ENCODE measurements at regions not wholly inside any gene's neighbourhood (a gene's known extent, or its start where the extent isn't known, plus 50 kb on each side); places are given as distances from the start of the nearest gene placed in this dataset.
"Not testable (repeated sequence)": the region's sequence is repeated elsewhere in the genome, so short reads cannot be mapped to it uniquely, and the experiment has no call there.

DNA sequence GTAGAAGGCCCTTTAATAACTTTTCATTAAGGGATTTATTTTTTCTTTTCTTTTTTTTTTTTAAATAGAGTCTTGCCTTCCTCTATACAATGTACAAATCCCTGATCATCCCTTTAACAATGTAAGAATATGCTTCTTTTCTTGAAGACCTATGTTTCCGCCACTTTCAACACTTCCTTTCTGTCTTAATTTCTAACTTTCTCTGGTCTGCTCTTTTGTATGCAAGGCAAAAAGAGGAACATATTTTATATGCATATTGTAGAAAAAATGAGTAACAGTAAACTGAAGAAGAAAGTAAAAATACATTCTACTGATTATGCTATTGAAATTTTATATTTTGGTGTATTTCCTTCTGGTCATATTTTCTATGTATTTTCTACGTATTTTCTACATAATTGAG lies 484.7 kb downstream of the TFAP2B start:
- no peak for DNase-seq (ENCODE audit: low spot score)
- Mint-ChIP-seq H3K4me1 (ENCODE audit: low read depth) (no peaks in the 10 kb centered on the region), H3K36me3 (ENCODE audit: low read depth) (no peaks in the 10 kb centered on the region), H3K27ac (no peak overlapping the region), H3K27me3 (ENCODE audit: insufficient read depth) (no peaks in the 10 kb centered on the region), H3K4me3 (no peak overlapping the region), H3K9me3 (no peaks in the 10 kb centered on the region)
- intact Hi-C loops (cut with micrococcal nuclease), result no loop called here

- intact Hi-C loops (cut with micrococcal nuclease), result no loop called here
- no peaks in the 10 kb centered on the region for H3K27me3 Mint-ChIP-seq (ENCODE audit: insufficient read depth)
- no peak overlapping the region for H3K4me3 Mint-ChIP-seq
Observed at GRCh38 chr6:51314965-51315364, 496.3 kb downstream of the TFAP2B start.

GRCh38 chr6:51318674-51319073 lies 500.0 kb downstream of the TFAP2B start:
- intact Hi-C loops (cut with micrococcal nuclease), result no loop called here
- no peaks in the 10 kb centered on the region for H3K27me3 Mint-ChIP-seq (ENCODE audit: insufficient read depth)
- H3K4me1 Mint-ChIP-seq (ENCODE audit: low read depth), result no peaks in the 10 kb centered on the region
- no peak for DNase-seq (ENCODE audit: low spot score)
- H3K9me3 Mint-ChIP-seq, result no peaks in the 10 kb centered on the region
- H3K4me3 Mint-ChIP-seq, result no peak overlapping the region
- no peak overlapping the region for H3K27ac Mint-ChIP-seq
- no peaks in the 10 kb centered on the region for H3K36me3 Mint-ChIP-seq (ENCODE audit: low read depth)

More at GRCh38 chr6:51314965-51315364, 496.3 kb downstream of the TFAP2B start:
- no peaks in the 10 kb centered on the region for H3K4me1 Mint-ChIP-seq (ENCODE audit: low read depth)
- no peak overlapping the region for H3K27ac Mint-ChIP-seq
- no peaks in the 10 kb centered on the region for H3K36me3 Mint-ChIP-seq (ENCODE audit: low read depth)
- DNase-seq (ENCODE audit: low spot score), result no peak
- no peaks in the 10 kb centered on the region for H3K9me3 Mint-ChIP-seq

DNA sequence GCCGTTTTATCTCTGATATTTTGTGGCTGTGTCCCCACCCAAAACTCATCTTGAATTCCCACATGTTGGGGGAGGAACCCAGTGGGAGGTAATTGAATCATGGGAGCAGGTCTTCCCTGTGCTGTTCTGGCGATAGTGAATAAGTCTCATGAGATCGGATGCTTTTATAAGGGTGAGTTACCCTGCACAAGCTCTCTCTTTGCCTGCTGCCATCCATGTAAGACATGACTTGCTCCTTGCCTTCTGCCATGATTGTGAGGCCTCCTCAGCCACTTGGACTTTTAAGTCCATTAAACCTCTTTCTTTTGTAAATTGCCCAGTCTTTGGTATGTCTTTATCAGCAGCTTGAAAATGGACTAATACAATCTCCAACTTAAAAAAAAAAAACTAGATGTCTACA lies 502.8 kb downstream of the TFAP2B start:
- DNase-seq (ENCODE audit: low spot score); H3K4me3 Mint-ChIP-seq; H3K27ac Mint-ChIP-seq; intact Hi-C loops (cut with micrococcal nuclease); H3K4me1 Mint-ChIP-seq (ENCODE audit: low read depth); H3K27me3 Mint-ChIP-seq (ENCODE audit: insufficient read depth); H3K36me3 Mint-ChIP-seq (ENCODE audit: low read depth); H3K9me3 Mint-ChIP-seq: not testable (repeated sequence)

DNA sequence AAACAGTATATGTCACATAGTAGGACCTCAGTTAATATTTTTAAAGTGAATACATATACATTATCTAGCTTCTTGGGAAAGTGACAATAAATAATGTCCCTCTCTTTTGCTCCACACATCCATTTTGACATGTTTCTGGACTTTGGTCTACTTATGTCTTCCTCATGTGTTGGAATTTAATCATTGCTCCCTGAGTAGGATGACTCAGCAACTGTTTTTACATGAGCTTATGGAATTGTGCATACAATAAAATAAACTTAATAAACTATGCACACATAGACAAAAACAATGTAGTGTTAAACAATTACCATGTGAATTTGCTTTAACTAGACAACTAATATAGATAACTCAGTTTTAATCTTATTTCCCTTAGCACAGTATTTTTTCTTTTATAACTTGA lies 503.8 kb downstream of the TFAP2B start:
- no peak for DNase-seq (ENCODE audit: low spot score)
- Mint-ChIP-seq H3K36me3 (ENCODE audit: low read depth) (no peaks in the 10 kb centered on the region), H3K4me3 (no peak overlapping the region), H3K27me3 (ENCODE audit: insufficient read depth) (no peaks in the 10 kb centered on the region), H3K9me3 (no peaks in the 10 kb centered on the region), H3K27ac (no peak overlapping the region), H3K4me1 (ENCODE audit: low read depth) (no peaks in the 10 kb centered on the region)
- intact Hi-C loops (cut with micrococcal nuclease), result no loop called here

GRCh38 chr6:51323056-51323455 lies 504.4 kb downstream of the TFAP2B start:
- Mint-ChIP-seq H3K27ac (no peak overlapping the region), H3K36me3 (ENCODE audit: low read depth) (no peaks in the 10 kb centered on the region), H3K4me3 (no peak overlapping the region), H3K27me3 (ENCODE audit: insufficient read depth) (no peaks in the 10 kb centered on the region), H3K4me1 (ENCODE audit: low read depth) (no peaks in the 10 kb centered on the region), H3K9me3 (no peaks in the 10 kb centered on the region)
- no peak for DNase-seq (ENCODE audit: low spot score)
- intact Hi-C loops (cut with micrococcal nuclease), result no loop called here

GRCh38 chr6:51330971-51331370 lies 512.3 kb downstream of the TFAP2B start:
- H3K36me3 Mint-ChIP-seq (ENCODE audit: low read depth), result no peaks in the 10 kb centered on the region
- no peak for DNase-seq (ENCODE audit: low spot score)
- intact Hi-C loops (cut with micrococcal nuclease), result no loop called here
- H3K27me3 Mint-ChIP-seq (ENCODE audit: insufficient read depth), result no peaks in the 10 kb centered on the region
- H3K9me3 Mint-ChIP-seq, result no peaks in the 10 kb centered on the region
- H3K4me3 Mint-ChIP-seq, result no peak overlapping the region
- no peak overlapping the region for H3K27ac Mint-ChIP-seq
- no peaks in the 10 kb centered on the region for H3K4me1 Mint-ChIP-seq (ENCODE audit: low read depth)

- no peaks in the 10 kb centered on the region for H3K27me3 Mint-ChIP-seq (ENCODE audit: insufficient read depth)
- H3K4me1 Mint-ChIP-seq (ENCODE audit: low read depth), result no peaks in the 10 kb centered on the region
- no peaks in the 10 kb centered on the region for H3K36me3 Mint-ChIP-seq (ENCODE audit: low read depth)
- DNase-seq (ENCODE audit: low spot score), result no peak
- H3K9me3 Mint-ChIP-seq, result no peaks in the 10 kb centered on the region
- H3K27ac Mint-ChIP-seq, result no peak overlapping the region
- intact Hi-C loops (cut with micrococcal nuclease), result no loop called here
- no peak overlapping the region for H3K4me3 Mint-ChIP-seq
Observed at GRCh38 chr6:51335543-51335942, 516.9 kb downstream of the TFAP2B start.

DNA sequence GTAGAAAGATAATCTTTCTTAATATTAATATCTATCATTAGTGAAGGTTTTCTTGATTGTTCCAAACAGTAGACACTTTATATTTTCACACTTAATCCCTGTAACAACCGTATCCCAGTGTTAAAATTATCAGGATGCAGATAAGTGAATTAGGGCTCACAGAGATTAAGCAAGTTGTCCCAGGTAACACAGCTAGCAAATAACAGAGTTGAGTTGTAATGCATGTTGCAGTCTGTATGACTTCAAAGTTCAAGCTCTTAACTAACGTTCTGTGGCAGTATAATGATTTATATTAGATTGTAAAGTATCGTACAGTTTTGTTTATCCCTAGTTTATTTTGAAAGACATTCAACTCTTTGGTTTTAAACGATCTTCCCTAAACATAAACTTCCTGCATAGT lies 517.5 kb downstream of the TFAP2B start:
- DNase-seq (ENCODE audit: low spot score), result no peak
- Mint-ChIP-seq H3K36me3 (ENCODE audit: low read depth) (no peaks in the 10 kb centered on the region), H3K27ac (no peak overlapping the region), H3K9me3 (no peaks in the 10 kb centered on the region), H3K4me1 (ENCODE audit: low read depth) (no peaks in the 10 kb centered on the region), H3K27me3 (ENCODE audit: insufficient read depth) (no peaks in the 10 kb centered on the region), H3K4me3 (no peak overlapping the region)
- intact Hi-C loops (cut with micrococcal nuclease), result no loop called here

DNA sequence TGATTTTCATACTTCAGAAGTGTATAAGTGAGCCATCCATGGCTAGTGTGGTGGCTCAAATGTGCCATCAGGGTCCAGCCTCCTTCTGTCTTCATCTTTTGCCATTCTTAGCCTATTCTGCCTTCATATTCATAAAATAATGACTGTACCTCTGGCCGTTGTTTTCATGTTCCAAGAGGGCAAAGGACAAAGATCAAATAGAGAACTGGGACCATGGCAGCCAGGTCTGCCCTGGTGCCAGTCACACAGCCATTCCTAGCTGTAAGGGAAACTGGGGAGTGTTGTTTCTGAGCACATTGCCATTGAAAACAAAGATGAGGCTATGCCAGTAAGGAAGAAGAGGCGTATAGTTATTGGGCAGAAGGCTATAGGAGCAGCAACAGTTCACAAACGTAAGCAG lies 518.6 kb downstream of the TFAP2B start:
- DNase-seq (ENCODE audit: low spot score), result no peak
- intact Hi-C loops (cut with micrococcal nuclease), result no loop called here
- no peaks in the 10 kb centered on the region for H3K9me3 Mint-ChIP-seq
- H3K4me3 Mint-ChIP-seq, result no peak overlapping the region
- no peaks in the 10 kb centered on the region for H3K4me1 Mint-ChIP-seq (ENCODE audit: low read depth)
- H3K36me3 Mint-ChIP-seq (ENCODE audit: low read depth), result no peaks in the 10 kb centered on the region
- H3K27ac Mint-ChIP-seq, result no peak overlapping the region
- no peaks in the 10 kb centered on the region for H3K27me3 Mint-ChIP-seq (ENCODE audit: insufficient read depth)

GRCh38 chr6:51339108-51339507 lies 520.4 kb downstream of the TFAP2B start:
- Mint-ChIP-seq H3K9me3 (no peaks in the 10 kb centered on the region), H3K4me1 (ENCODE audit: low read depth) (no peaks in the 10 kb centered on the region), H3K36me3 (ENCODE audit: low read depth) (no peaks in the 10 kb centered on the region), H3K27ac (no peak overlapping the region), H3K4me3 (no peak overlapping the region), H3K27me3 (ENCODE audit: insufficient read depth) (no peaks in the 10 kb centered on the region)
- DNase-seq (ENCODE audit: low spot score), result no peak
- intact Hi-C loops (cut with micrococcal nuclease), result no loop called here

DNA sequence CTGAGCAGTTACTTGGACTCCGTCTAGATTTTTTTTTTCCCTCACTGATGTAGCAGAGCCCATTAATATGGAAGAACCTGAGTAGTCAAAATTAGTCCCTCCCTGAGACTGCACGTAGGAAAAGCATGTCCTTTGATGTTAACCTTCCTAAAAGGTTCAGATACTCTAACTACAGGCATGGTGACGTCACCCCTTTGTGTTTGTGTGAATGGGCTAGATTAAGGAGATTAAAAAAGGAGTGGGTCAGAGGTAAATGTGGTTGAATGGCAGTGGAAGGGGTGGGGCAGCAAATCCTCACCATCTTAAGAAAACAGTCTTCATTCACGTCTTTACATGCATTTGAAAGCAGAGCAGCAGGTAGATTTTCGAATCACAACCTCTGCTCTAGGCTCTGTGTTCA lies 521.1 kb downstream of the TFAP2B start:
- Mint-ChIP-seq H3K27me3 (ENCODE audit: insufficient read depth) (no peaks in the 10 kb centered on the region), H3K4me3 (no peak overlapping the region), H3K4me1 (ENCODE audit: low read depth) (no peaks in the 10 kb centered on the region), H3K9me3 (no peaks in the 10 kb centered on the region), H3K27ac (no peak overlapping the region), H3K36me3 (ENCODE audit: low read depth) (no peaks in the 10 kb centered on the region)
- DNase-seq (ENCODE audit: low spot score), result no peak
- intact Hi-C loops (cut with micrococcal nuclease), result no loop called here

- no peak for DNase-seq (ENCODE audit: low spot score)
- intact Hi-C loops (cut with micrococcal nuclease), result no loop called here
- Mint-ChIP-seq H3K4me1 (ENCODE audit: low read depth) (no peaks in the 10 kb centered on the region), H3K4me3 (no peak overlapping the region), H3K27me3 (ENCODE audit: insufficient read depth) (no peaks in the 10 kb centered on the region), H3K36me3 (ENCODE audit: low read depth) (no peaks in the 10 kb centered on the region), H3K27ac (no peak overlapping the region), H3K9me3 (no peaks in the 10 kb centered on the region)
Observed at GRCh38 chr6:51342393-51342792, 523.7 kb downstream of the TFAP2B start.

DNA sequence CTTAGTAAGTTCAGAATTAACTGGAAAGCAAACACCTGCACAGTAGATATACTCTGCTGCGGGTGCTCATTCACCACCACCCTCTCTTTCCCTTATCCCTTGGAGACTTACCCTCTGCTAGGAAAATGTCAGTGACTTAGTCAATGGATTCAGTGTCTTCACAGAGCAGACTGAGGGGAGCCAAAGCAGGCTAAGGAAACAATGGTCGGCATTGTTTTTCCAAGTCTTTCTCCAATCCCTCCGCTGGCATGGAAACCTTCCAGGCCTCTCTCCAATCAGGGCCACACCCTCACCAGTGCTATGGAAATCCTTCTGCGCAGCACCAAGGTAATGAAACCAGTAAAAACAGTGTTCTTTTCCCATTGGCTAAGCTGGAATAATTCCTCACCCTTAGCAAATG lies 531.2 kb downstream of the TFAP2B start:
- intact Hi-C loops (cut with micrococcal nuclease), result no loop called here
- no peaks in the 10 kb centered on the region for H3K4me1 Mint-ChIP-seq (ENCODE audit: low read depth)
- H3K36me3 Mint-ChIP-seq (ENCODE audit: low read depth), result no peaks in the 10 kb centered on the region

More for the DNA sequence above, 531.2 kb downstream of the TFAP2B start:
- no peak for DNase-seq (ENCODE audit: low spot score)
- H3K4me3 Mint-ChIP-seq, result no peak overlapping the region
- H3K9me3 Mint-ChIP-seq, result no peaks in the 10 kb centered on the region
- no peaks in the 10 kb centered on the region for H3K27me3 Mint-ChIP-seq (ENCODE audit: insufficient read depth)
- no peak overlapping the region for H3K27ac Mint-ChIP-seq

Data from activated T-helper 1 cell treated with anti-CD3 and anti-CD28 coated beads, Interleukin-12 subunit alpha, Interleukin-12 subunit beta, Interleukin-2, Interleukin-4 antibody, amounts not matched to agents 30 ng/mL and 10 ng/mL and 1 ng/mL, durations not matched to agents 14 hours and 24 hours and 36 hours (primary cell).